ENCODE measurements at regions not wholly inside any gene's neighbourhood (a gene's known extent, or its start where the extent isn't known, plus 50 kb on each side); places are given as distances from the start of the nearest gene placed in this dataset.

DNA sequence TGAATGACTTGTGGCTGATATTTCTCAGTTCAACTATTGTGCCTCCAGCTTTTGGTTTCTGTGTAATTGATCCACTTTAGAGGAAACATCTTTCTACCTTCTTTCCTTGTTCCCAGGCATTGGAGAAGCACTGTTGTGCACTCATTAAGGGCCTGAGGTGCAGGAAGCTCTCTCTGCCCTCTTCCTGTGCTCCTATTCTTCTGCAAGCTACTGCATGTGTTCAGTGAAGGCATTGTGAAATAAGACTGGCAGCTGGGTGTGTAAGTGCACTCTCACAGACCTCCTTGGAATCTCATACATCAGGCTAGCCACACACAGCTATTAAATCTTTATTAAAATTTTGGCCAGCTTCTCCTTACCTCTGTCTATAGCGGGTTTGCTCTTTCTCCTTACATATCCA lies 177.8 kb downstream of the OGFRL1 start:
- no peak for TF ChIP-seq CTCF (IDR thresholded peaks at IDR 0.05)
- no peak for TF ChIP-seq POLR2A (IDR thresholded peaks at IDR 0.05)
